Spleen (tissue), 11 donors: ENCODE measurements at regions not wholly inside any gene's neighbourhood (a gene's known extent, or its start where the extent isn't known, plus 50 kb on each side); places are given as distances from the start of the nearest gene placed in this dataset.

Source experiments
- DNase-seq: peaks from one replicate; pipeline ENCODE4 v3.0.0-alpha.2; 2020
- H3K27ac ChIP-seq, 8 donors: fragments of 200-600 bp; sonication (generic) in 7 of 8; 1 replicate in 4 of 8; 2 replicates in 4 of 8; pipeline versions ENCODE4 v1.5.0 to v1.8.0; 2016 to 2021; ENCODE audit warnings: inconsistent platforms in 4 of 8, mild to moderate bottlenecking in 4 of 8, moderate library complexity in 1 of 8
- H3K27me3 ChIP-seq, 7 donors: fragments of 200-600 bp; sonication (generic) in 6 of 7; replicated peaks in 1 of 7; 1 replicate in 4 of 7; 2 replicates in 3 of 7; pipeline versions ENCODE4 v1.5.0 to v1.8.0; 2016 to 2021; ENCODE audit warnings: inconsistent platforms in 3 of 7, mild to moderate bottlenecking in 1 of 7
- H3K36me3 ChIP-seq, 6 donors: fragments of 200-600 bp; sonication (generic) in 5 of 6; 1 replicate in 4 of 6; 2 replicates in 2 of 6; pipeline versions ENCODE4 v1.5.0 to v1.8.0; 2016 to 2021; ENCODE audit warnings: inconsistent platforms in 2 of 6
- H3K4me1 ChIP-seq, 6 donors: fragments of 200-600 bp; sonication (generic) in 5 of 6; 1 replicate in 3 of 6; 2 replicates in 3 of 6; pipeline versions ENCODE4 v1.5.0 to v1.8.0; 2016 to 2021; ENCODE audit warnings: inconsistent platforms in 3 of 6
- H3K4me3 ChIP-seq, 8 donors: fragments of 200-600 bp; sonication (generic) in 7 of 8; 1 replicate in 4 of 8; 2 replicates in 4 of 8; pipeline versions ENCODE4 v1.5.0 to v1.8.0; 2016 to 2021; ENCODE audit warnings: inconsistent platforms in 4 of 8, mild to moderate bottlenecking in 4 of 8, moderate library complexity in 2 of 8
- H3K9me3 ChIP-seq, 8 donors: fragments of 200-600 bp; sonication (generic) in 7 of 8; 1 replicate in 4 of 8; 2 replicates in 4 of 8; pipeline versions ENCODE4 v1.5.0 to v1.8.0; 2016 to 2021; ENCODE audit warnings: inconsistent platforms in 4 of 8
- POLR2A ChIP-seq, 3 donors: fragments of 450-650 bp; IDR thresholded peaks; one replicate each; pipeline ENCODE4 v1.5.1; 2017; ENCODE audit warnings: antibody characterized with exemption in 3 of 3, mild to moderate bottlenecking in 1 of 3
- POLR2AphosphoS5 ChIP-seq, 3 donors: sonication (generic); formaldehyde crosslinking; IDR thresholded peaks; one replicate each; pipeline ENCODE4 v1.5.1; 2017; ENCODE audit warnings: antibody characterized with exemption in 3 of 3
- WGBS, 5 donors: extraction: QIAGEN DNeasy Blood & Tissue Kit in 3 of 5; methylation state at CpG; one replicate each; pipeline versions ENCODE4 v1.1.5 to v1.1.7; 2013 to 2018; 5-methylcytosine and 5-hydroxymethylcytosine counted together
- intact Hi-C: fragments of 100-400 bp; cut with DNase I; formaldehyde crosslinking; loops from one replicate; pipeline ENCODE4 v1.15.0; 2023; ENCODE audit warnings: low total_unique reads
- TF ChIP-seq, protein P1 (sequence below), 11 experiments: fragments of 200-600 bp in 7 of 11; fragments of 450-650 bp in 4 of 11; sonication (generic) in 4 of 11; IDR thresholded peaks in 8 of 11; conservative IDR thresholded peaks in 3 of 11; 1 replicate in 7 of 11; 2 replicates in 4 of 11; pipeline versions ENCODE4 v1.4.0 to v1.8.0; 2016 to 2021; ENCODE audit warnings: antibody characterized with exemption in 11 of 11, inconsistent platforms in 4 of 11, mild to moderate bottlenecking in 1 of 11
- donor health status: healthy with polysubstance abuse.
- donor health status: DM: no; HTN: no; CAD: no; lungs with moderate emphysema.
- donor health status: DM: no; HTN: no; CAD: no.
- donor health status: Bipolar disorder and iron deficiency.
- donor health status: healthy.
- donor health status: DM: no; HTN: no; CAD: no.
- donor health status: DM: yes; HTN: yes; CAD: no.

DNA sequence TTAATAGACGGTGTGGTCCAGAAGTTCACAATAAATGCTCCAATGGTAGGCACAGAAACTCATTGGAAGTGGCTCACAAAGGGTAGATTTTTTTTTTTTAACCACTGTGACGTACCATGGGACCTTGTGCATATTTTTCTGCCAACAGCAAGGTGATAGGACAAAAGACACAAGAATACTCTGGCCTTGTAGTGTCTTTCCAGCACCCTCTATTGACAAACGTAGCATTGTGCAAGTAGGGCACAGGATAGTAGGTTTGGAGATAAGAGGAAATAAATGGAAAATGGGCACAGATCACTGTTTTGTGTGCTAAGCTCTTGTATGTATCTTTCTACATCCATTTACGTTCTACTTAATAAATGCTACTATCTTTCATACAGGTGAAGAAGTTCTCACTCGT, 2054.9 kb downstream of the PCDH7 start:
- intact Hi-C loops, result no loop called here
- whole genome bisulfite sequencing, 5 donors, result 49 to 62% (median 56%) methylated on average over 5 of the region's 5 CpGs
- H3K36me3 ChIP-seq, result no peaks in the 10 kb centered on the region
- H3K4me3 ChIP-seq, result no peak overlapping the region
- H3K4me1 ChIP-seq, result no peaks in the 10 kb centered on the region
- H3K27ac ChIP-seq, result no peak overlapping the region
- peaks cover 0 to 3% (median 0%) of the 10 kb centered on the region in 8 donors for H3K9me3 ChIP-seq
- no peaks in the 10 kb centered on the region for H3K27me3 ChIP-seq
- no peak for TF ChIP-seq POLR2AphosphoS5 (IDR thresholded peaks at IDR 0.05)
- TF ChIP-seq, protein P1, sequence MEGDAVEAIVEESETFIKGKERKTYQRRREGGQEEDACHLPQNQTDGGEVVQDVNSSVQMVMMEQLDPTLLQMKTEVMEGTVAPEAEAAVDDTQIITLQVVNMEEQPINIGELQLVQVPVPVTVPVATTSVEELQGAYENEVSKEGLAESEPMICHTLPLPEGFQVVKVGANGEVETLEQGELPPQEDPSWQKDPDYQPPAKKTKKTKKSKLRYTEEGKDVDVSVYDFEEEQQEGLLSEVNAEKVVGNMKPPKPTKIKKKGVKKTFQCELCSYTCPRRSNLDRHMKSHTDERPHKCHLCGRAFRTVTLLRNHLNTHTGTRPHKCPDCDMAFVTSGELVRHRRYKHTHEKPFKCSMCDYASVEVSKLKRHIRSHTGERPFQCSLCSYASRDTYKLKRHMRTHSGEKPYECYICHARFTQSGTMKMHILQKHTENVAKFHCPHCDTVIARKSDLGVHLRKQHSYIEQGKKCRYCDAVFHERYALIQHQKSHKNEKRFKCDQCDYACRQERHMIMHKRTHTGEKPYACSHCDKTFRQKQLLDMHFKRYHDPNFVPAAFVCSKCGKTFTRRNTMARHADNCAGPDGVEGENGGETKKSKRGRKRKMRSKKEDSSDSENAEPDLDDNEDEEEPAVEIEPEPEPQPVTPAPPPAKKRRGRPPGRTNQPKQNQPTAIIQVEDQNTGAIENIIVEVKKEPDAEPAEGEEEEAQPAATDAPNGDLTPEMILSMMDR (IDR thresholded peaks at IDR 0.05 in 8 of 11, conservative IDR thresholded peaks at IDR 0.05 in 3 of 11), result peak in 3 of 11 experiments; percentile 9 to 16 (median 11)
- DNase-seq, result no peak

DNA sequence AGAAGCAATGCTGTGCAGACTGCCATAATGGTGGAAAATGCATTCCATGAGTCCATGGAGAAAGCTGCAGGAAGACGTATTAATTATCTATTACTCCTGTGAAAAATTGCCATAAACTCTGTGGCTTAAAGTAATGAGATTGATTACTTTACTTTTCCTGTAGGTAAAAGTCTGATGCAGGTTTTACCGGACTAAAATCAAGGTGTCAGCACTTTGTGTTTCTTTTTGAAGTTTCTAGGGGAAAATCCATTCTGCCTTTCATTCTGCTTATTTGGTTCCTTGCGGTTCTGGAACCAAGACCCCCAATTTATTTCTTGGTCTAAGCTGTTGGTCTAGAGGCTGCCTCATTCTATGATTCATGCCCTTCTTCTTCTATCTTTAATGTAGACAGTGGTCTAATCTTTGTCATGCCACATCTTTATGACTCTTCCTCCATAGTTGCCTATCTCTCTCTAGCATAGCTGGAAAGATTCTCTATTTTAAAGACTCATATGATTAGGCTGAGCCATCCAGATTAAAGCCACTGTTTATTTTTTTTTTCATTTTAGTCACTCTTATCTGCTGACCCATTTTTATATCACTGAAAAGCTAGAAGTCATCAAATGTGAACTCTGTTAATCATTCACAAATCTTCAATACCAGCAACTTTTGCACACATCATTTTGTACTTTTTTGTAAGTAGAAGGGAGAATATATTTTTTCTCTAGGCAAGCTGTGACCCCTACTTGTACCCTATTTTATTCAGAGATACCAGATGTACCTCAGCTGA, 2056.4 kb downstream of the PCDH7 start:
- intact Hi-C loops, result no loop called here
- Histone ChIP-seq H3K4me3 (no peak overlapping the region), H3K27me3 (no peaks in the 10 kb centered on the region), H3K4me1 (no peaks in the 10 kb centered on the region), H3K36me3 (no peaks in the 10 kb centered on the region), H3K27ac (no peak overlapping the region), H3K9me3 (peaks cover 0 to 3% (median 0%) of the 10 kb centered on the region in 8 donors)
- 85 to 94% (median 89%) methylated on average over 3 of the region's 3 CpGs for WGBS, 5 donors
- no peak for DNase-seq
- no peak for TF ChIP-seq POLR2A (IDR thresholded peaks at IDR 0.05)
- no peak for TF ChIP-seq POLR2AphosphoS5 (IDR thresholded peaks at IDR 0.05)
- TF ChIP-seq, protein P1 (IDR thresholded peaks at IDR 0.05 in 8 of 11, conservative IDR thresholded peaks at IDR 0.05 in 3 of 11), result no peak

DNA sequence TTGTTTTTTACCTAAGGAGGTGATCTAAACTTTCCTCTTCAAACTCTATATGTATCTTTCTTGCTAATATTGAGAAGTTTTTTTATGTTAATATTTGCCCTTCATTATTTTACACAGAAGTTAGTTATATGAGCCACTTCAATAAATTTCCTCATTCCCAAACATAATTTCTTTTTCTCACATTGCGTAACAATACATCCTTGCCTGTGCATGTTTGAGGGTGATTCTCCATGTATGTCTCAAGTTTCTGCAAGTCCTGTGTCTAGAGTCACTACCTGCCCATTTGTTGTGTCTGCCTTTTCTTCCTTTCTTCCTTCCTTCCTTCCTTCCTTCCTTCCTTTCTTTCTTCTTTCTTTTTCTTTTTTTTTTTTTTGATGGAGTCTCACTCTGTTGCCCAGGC, 2057.9 kb downstream of the PCDH7 start:
- Histone ChIP-seq H3K27ac (no peak overlapping the region), H3K9me3 (peaks cover 0 to 3% (median 0%) of the 10 kb centered on the region in 8 donors), H3K36me3 (no peaks in the 10 kb centered on the region), H3K27me3 (no peaks in the 10 kb centered on the region), H3K4me1 (no peaks in the 10 kb centered on the region), H3K4me3 (no peak overlapping the region)
- intact Hi-C loops, result no loop called here
- WGBS, 5 donors, result 89 to 100% (median 95%) methylated on average over 1 of the region's 1 CpG
- TF ChIP-seq POLR2AphosphoS5 (IDR thresholded peaks at IDR 0.05), result no peak
- no peak for TF ChIP-seq POLR2A (IDR thresholded peaks at IDR 0.05)
- TF ChIP-seq, protein P1 (IDR thresholded peaks at IDR 0.05 in 8 of 11, conservative IDR thresholded peaks at IDR 0.05 in 3 of 11), result no peak
- DNase-seq, result no peak

DNA sequence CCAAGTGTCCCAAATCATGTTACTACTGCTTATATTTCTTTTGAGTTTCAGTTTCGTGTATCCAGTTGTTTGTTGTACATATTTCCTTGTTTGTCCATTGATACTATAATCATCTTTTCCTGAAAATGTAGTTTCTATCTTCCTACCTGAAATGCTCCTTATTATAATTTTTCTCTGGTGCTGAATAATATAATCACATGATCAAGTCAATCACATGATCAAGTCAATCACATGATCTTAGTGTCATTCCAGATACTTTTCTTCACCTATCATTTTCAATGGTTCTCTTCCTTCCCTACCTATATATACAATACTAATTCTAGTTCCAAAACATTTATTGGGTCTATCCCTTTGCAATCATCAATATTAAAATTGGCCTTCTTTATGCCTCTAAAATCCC, 2058.8 kb downstream of the PCDH7 start:
- intact Hi-C loops, result no loop called here
- no peaks in the 10 kb centered on the region for H3K4me1 ChIP-seq

More for the DNA sequence above, 2058.8 kb downstream of the PCDH7 start:
- no peaks in the 10 kb centered on the region for H3K27me3 ChIP-seq
- TF ChIP-seq POLR2A (IDR thresholded peaks at IDR 0.05), result no peak
- TF ChIP-seq, protein P1 (IDR thresholded peaks at IDR 0.05 in 8 of 11, conservative IDR thresholded peaks at IDR 0.05 in 3 of 11), result no peak
- TF ChIP-seq POLR2AphosphoS5 (IDR thresholded peaks at IDR 0.05), result no peak
- no peak for DNase-seq
- peaks cover 0 to 3% (median 0%) of the 10 kb centered on the region in 8 donors for H3K9me3 ChIP-seq
- H3K27ac ChIP-seq, result no peak overlapping the region
- H3K4me3 ChIP-seq, result no peak overlapping the region
- no peaks in the 10 kb centered on the region for H3K36me3 ChIP-seq
- WGBS, 5 donors, result 65 to 91% (median 79%) methylated on average over 1 of the region's 1 CpG
